Vagina (tissue), 2 donors: ENCODE measurements at regions not wholly inside any gene's neighbourhood (a gene's known extent, or its start where the extent isn't known, plus 50 kb on each side); places are given as distances from the start of the nearest gene placed in this dataset.

ENCODE experiments used
- CTCF ChIP-seq, 3 experiments: fragments of 450-650 bp in 2 of 3; fragments of 200-600 bp in 1 of 3; sonication (generic) in 1 of 3; IDR thresholded peaks; one replicate each; pipeline ENCODE4 v1.5.1; 2017 to 2019; ENCODE audit warnings: antibody characterized with exemption in 3 of 3, mild to moderate bottlenecking in 2 of 3, moderate library complexity in 2 of 3
- POLR2A ChIP-seq, 2 donors: fragments of 450-650 bp; IDR thresholded peaks; one replicate each; pipeline ENCODE4 v1.6.1; 2017; ENCODE audit warnings: antibody characterized with exemption in 2 of 2, mild to moderate bottlenecking in 2 of 2, moderate library complexity in 2 of 2

- TF ChIP-seq CTCF (IDR thresholded peaks at IDR 0.05) = no peak
- TF ChIP-seq POLR2A (IDR thresholded peaks at IDR 0.05) = no peak
Measured at GRCh38 chr5:6858419-6858818, 145.2 kb downstream of the TENT4A start.
